Lower leg skin (tissue), 3 donors: ENCODE measurements at regions not wholly inside any gene's neighbourhood (a gene's known extent, or its start where the extent isn't known, plus 50 kb on each side); places are given as distances from the start of the nearest gene placed in this dataset.

Experiments
- POLR2A ChIP-seq, 2 donors: fragments of 450-650 bp; IDR thresholded peaks; one replicate each; pipeline ENCODE4 v1.6.1; 2016 to 2017; ENCODE audit warnings: antibody characterized with exemption in 2 of 2, mild to moderate bottlenecking in 1 of 2, moderate library complexity in 1 of 2
- TF ChIP-seq, protein P1 (sequence below), 3 donors: fragments of 450-650 bp; IDR thresholded peaks; one replicate each; pipeline ENCODE4 v1.5.1; 2016; ENCODE audit warnings: antibody characterized with exemption in 3 of 3, mild to moderate bottlenecking in 3 of 3, moderate library complexity in 2 of 3

GRCh38 chr2:6140509-6140908 is 448.3 kb downstream of the SOX11 start:
- no peak for TF ChIP-seq POLR2A (IDR thresholded peaks at IDR 0.05)
- TF ChIP-seq, protein P1, sequence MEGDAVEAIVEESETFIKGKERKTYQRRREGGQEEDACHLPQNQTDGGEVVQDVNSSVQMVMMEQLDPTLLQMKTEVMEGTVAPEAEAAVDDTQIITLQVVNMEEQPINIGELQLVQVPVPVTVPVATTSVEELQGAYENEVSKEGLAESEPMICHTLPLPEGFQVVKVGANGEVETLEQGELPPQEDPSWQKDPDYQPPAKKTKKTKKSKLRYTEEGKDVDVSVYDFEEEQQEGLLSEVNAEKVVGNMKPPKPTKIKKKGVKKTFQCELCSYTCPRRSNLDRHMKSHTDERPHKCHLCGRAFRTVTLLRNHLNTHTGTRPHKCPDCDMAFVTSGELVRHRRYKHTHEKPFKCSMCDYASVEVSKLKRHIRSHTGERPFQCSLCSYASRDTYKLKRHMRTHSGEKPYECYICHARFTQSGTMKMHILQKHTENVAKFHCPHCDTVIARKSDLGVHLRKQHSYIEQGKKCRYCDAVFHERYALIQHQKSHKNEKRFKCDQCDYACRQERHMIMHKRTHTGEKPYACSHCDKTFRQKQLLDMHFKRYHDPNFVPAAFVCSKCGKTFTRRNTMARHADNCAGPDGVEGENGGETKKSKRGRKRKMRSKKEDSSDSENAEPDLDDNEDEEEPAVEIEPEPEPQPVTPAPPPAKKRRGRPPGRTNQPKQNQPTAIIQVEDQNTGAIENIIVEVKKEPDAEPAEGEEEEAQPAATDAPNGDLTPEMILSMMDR (IDR thresholded peaks at IDR 0.05) = no peak
